ENCODE measurements at regions not wholly inside any gene's neighbourhood (a gene's known extent, or its start where the extent isn't known, plus 50 kb on each side); places are given as distances from the start of the nearest gene placed in this dataset.

DNA sequence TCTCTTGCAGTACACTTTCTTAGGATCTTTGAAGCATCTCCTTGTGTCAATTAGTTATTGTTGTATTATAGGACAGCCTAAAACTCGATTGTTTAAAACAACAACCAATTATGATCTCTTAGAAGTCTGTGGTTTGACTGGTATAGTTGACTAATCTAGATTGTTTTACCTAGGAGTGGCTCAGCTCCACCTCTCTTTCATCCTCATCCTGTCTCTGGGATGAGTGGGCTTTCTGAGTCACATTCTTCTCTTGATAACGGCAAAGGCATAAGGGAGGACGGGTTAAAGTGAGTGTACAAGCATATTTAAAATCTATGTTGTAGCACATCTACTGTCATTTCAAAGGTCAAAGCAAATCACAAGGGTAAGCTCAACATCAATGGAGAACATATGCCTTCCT is 102.3 kb upstream of the GULP1 start:
- TF ChIP-seq, protein P1, sequence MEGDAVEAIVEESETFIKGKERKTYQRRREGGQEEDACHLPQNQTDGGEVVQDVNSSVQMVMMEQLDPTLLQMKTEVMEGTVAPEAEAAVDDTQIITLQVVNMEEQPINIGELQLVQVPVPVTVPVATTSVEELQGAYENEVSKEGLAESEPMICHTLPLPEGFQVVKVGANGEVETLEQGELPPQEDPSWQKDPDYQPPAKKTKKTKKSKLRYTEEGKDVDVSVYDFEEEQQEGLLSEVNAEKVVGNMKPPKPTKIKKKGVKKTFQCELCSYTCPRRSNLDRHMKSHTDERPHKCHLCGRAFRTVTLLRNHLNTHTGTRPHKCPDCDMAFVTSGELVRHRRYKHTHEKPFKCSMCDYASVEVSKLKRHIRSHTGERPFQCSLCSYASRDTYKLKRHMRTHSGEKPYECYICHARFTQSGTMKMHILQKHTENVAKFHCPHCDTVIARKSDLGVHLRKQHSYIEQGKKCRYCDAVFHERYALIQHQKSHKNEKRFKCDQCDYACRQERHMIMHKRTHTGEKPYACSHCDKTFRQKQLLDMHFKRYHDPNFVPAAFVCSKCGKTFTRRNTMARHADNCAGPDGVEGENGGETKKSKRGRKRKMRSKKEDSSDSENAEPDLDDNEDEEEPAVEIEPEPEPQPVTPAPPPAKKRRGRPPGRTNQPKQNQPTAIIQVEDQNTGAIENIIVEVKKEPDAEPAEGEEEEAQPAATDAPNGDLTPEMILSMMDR (IDR thresholded peaks at IDR 0.05; ENCODE audit: insufficient read depth in 1 of 2, low read depth in 1 of 2, low read length in 1 of 2, severe bottlenecking in 1 of 2, unreplicated experiment in 1 of 2): no peak
- DNase-seq: no peak
- Mint-ChIP-seq H3K36me3 (ENCODE audit: insufficient read depth, unreplicated experiment) (no peaks in the 10 kb centered on the region), H3K27me3 (ENCODE audit: insufficient read depth, unreplicated experiment) (peaks cover 5% of the 10 kb centered on the region), H3K9me3 (ENCODE audit: unreplicated experiment) (no peaks in the 10 kb centered on the region), H3K27ac (ENCODE audit: unreplicated experiment) (no peak overlapping the region), H3K4me3 (ENCODE audit: unreplicated experiment) (no peak overlapping the region), H3K4me1 (ENCODE audit: low read depth, unreplicated experiment) (no peaks in the 10 kb centered on the region)
- no peaks in the 10 kb centered on the region; the same call in 1 of the 2 replicates for H3K9me3 ChIP-seq
- ChIA-PET CTCF (no interaction called here), POLR2A (no interaction called here)
- H3K27me3 ChIP-seq (replicated peaks; ENCODE audit: control insufficient read depth, insufficient read depth, low read length): no peaks in the 10 kb centered on the region
- no peak overlapping the region for H3K4me3 ChIP-seq (ENCODE audit: low read depth, low read length)
- intact Hi-C loops (cut with micrococcal nuclease; ENCODE audit: unreplicated experiment): no loop called here
- H3K36me3 ChIP-seq (ENCODE audit: control insufficient read depth, insufficient read depth, low read length): no peaks in the 10 kb centered on the region
- no peaks in the 10 kb centered on the region for H3K4me1 ChIP-seq
- BruUV-seq (replicated peaks): no TSS peak

DNA sequence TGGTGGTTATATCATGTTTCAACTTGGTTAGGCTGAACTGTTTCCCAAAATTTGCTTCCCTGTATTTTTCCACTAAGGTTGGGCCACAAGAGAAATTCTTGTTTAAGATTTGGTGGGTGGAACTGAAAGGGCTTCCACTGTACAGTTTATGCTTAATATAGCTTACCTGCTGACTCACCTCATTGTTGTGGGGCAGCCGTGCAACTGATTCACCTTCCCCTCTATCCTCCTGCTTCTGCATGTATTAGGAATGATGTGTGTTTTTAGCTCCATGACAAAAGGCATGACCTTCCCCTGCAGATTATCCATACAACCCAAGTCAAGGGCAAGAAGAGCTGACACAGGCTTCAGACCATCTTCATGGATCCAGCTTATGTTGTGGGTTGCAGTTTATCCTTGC is 98.4 kb upstream of the GULP1 start:
- no TSS peak for BruUV-seq (replicated peaks)

DNA sequence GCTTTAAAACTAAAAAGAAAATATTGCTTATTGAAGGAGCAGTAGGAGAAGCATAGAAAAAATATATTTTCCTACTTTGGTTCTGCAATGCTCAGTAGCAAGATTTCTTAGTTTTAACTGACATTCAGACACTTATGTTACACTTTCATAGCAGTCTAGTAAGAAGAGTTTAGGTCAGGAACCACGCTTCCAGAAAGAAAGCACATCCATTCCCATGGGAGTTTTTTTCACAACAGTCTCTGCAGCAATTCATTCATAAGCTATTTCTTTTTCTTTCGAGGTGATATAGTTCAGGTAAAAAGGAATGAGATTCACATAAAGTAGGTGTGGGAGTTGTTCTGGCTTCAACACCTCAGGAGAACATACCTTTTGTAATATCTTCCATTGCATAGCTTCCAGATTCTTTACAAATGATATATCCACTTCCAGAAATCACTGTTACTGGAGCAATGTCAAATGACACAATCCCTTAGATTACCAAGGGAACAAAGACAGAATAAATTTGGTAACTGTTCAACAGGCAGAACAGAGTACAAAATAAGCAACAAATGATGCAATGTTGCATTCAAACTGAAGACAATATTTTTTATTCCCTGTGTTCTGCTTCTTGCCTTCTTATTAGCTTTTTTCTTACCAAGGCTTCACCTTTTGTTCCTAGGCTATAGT is 95.2 kb upstream of the GULP1 start:
- no peak overlapping the region for H3K27ac Mint-ChIP-seq (ENCODE audit: unreplicated experiment)
- POLR2A ChIA-PET: no interaction called here

More for the DNA sequence above, 98.4 kb upstream of the GULP1 start:
- H3K36me3 ChIP-seq (ENCODE audit: control insufficient read depth, insufficient read depth, low read length): no peaks in the 10 kb centered on the region
- no peak for DNase-seq
- H3K4me3 ChIP-seq (ENCODE audit: low read depth, low read length): no peak overlapping the region
- Mint-ChIP-seq H3K36me3 (ENCODE audit: insufficient read depth, unreplicated experiment) (no peaks in the 10 kb centered on the region), H3K4me3 (ENCODE audit: unreplicated experiment) (no peak overlapping the region), H3K27me3 (ENCODE audit: insufficient read depth, unreplicated experiment) (peaks cover 3% of the 10 kb centered on the region), H3K9me3 (ENCODE audit: unreplicated experiment) (no peaks in the 10 kb centered on the region), H3K27ac (ENCODE audit: unreplicated experiment) (no peak overlapping the region), H3K4me1 (ENCODE audit: low read depth, unreplicated experiment) (no peaks in the 10 kb centered on the region)
- no peaks in the 10 kb centered on the region for H3K4me1 ChIP-seq
- POLR2A ChIA-PET: no interaction called here
- no peaks in the 10 kb centered on the region; the same call in 1 of the 2 replicates for H3K9me3 ChIP-seq
- H3K27me3 ChIP-seq (replicated peaks; ENCODE audit: control insufficient read depth, insufficient read depth, low read length): no peaks in the 10 kb centered on the region
- intact Hi-C loops (cut with micrococcal nuclease; ENCODE audit: unreplicated experiment): no loop called here
- TF ChIP-seq, protein P1 (IDR thresholded peaks at IDR 0.05; ENCODE audit: insufficient read depth in 1 of 2, low read depth in 1 of 2, low read length in 1 of 2, severe bottlenecking in 1 of 2, unreplicated experiment in 1 of 2): no peak
- CTCF ChIA-PET: no interaction called here

More for the DNA sequence above, 95.2 kb upstream of the GULP1 start:
- no peak overlapping the region for H3K4me3 Mint-ChIP-seq (ENCODE audit: unreplicated experiment)
- CTCF ChIA-PET: no interaction called here
- H3K4me1 ChIP-seq: no peaks in the 10 kb centered on the region
- no peak for DNase-seq
- no TSS peak for BruUV-seq (replicated peaks)
- H3K4me3 ChIP-seq (ENCODE audit: low read depth, low read length): no peak overlapping the region
- H3K9me3 ChIP-seq: no peaks in the 10 kb centered on the region
- TF ChIP-seq, protein P1 (IDR thresholded peaks at IDR 0.05; ENCODE audit: insufficient read depth in 1 of 2, low read depth in 1 of 2, low read length in 1 of 2, severe bottlenecking in 1 of 2, unreplicated experiment in 1 of 2): no peak
- intact Hi-C loops (cut with micrococcal nuclease; ENCODE audit: unreplicated experiment): no loop called here
- no peaks in the 10 kb centered on the region for H3K27me3 ChIP-seq (replicated peaks; ENCODE audit: control insufficient read depth, insufficient read depth, low read length)
- H3K4me1 Mint-ChIP-seq (ENCODE audit: low read depth, unreplicated experiment): no peaks in the 10 kb centered on the region
- H3K9me3 Mint-ChIP-seq (ENCODE audit: unreplicated experiment): no peaks in the 10 kb centered on the region
- peaks cover 3% of the 10 kb centered on the region for H3K27me3 Mint-ChIP-seq (ENCODE audit: insufficient read depth, unreplicated experiment)
- H3K36me3 ChIP-seq (ENCODE audit: control insufficient read depth, insufficient read depth, low read length): no peaks in the 10 kb centered on the region
- H3K36me3 Mint-ChIP-seq (ENCODE audit: insufficient read depth, unreplicated experiment): no peaks in the 10 kb centered on the region
